LHCN-M2 (cell line): ENCODE measurements at regions not wholly inside any gene's neighbourhood (a gene's known extent, or its start where the extent isn't known, plus 50 kb on each side); places are given as distances from the start of the nearest gene placed in this dataset.

Experiments
- DNase-seq: peaks from one replicate; pipeline ENCODE4 v3.0.0-alpha.2; 2012; ENCODE audit warnings: low read depth

- DNase-seq: no peak
Observed at GRCh38 chr18:8965398-8965797, 137.1 kb upstream of the NDUFV2 start.

- no peak for DNase-seq
Observed at GRCh38 chr18:8966821-8967220, 135.7 kb upstream of the NDUFV2 start.

GRCh38 chr18:8967573-8967972 lies 134.9 kb upstream of the NDUFV2 start:
- no peak for DNase-seq

- DNase-seq: no peak
Observed at GRCh38 chr18:8969639-8970390, 132.7 kb upstream of the NDUFV2 start.

- no peak for DNase-seq
Observed at GRCh38 chr18:8970843-8971242, 131.7 kb upstream of the NDUFV2 start.

- no peak for DNase-seq
Observed at GRCh38 chr18:8972116-8972515, 130.4 kb upstream of the NDUFV2 start.

- no peak for DNase-seq
Observed at GRCh38 chr18:8974279-8974678, 128.2 kb upstream of the NDUFV2 start.

GRCh38 chr18:8974696-8975095 lies 127.8 kb upstream of the NDUFV2 start:
- no peak for DNase-seq

GRCh38 chr18:8975624-8976023 lies 126.9 kb upstream of the NDUFV2 start:
- DNase-seq: no peak

- DNase-seq: no peak
Observed at GRCh38 chr18:8976606-8977005, 125.9 kb upstream of the NDUFV2 start.

GRCh38 chr18:8977166-8977565 lies 125.3 kb upstream of the NDUFV2 start:
- DNase-seq: no peak

- DNase-seq: no peak
Observed at GRCh38 chr18:8977701-8978100, 124.8 kb upstream of the NDUFV2 start.

- DNase-seq: no peak
Observed at GRCh38 chr18:8978394-8978793, 124.1 kb upstream of the NDUFV2 start.

- DNase-seq: no peak
Observed at GRCh38 chr18:8979258-8979988, 123.1 kb upstream of the NDUFV2 start.

GRCh38 chr18:8980496-8980895 lies 122.0 kb upstream of the NDUFV2 start:
- no peak for DNase-seq

GRCh38 chr18:8980918-8981317 lies 121.6 kb upstream of the NDUFV2 start:
- DNase-seq: no peak

GRCh38 chr18:8982416-8983183 lies 119.9 kb upstream of the NDUFV2 start:
- DNase-seq: peak; percentile 64

- no peak for DNase-seq
Observed at GRCh38 chr18:8983195-8983594, 119.3 kb upstream of the NDUFV2 start.

- DNase-seq: no peak
Observed at GRCh38 chr18:8984131-8984721, 118.3 kb upstream of the NDUFV2 start.

- peak; percentile 58 for DNase-seq
Observed at GRCh38 chr18:8987241-8987640, 115.3 kb upstream of the NDUFV2 start.

GRCh38 chr18:8988260-8988871 lies 114.1 kb upstream of the NDUFV2 start:
- peak; percentile 60 for DNase-seq

- DNase-seq: no peak
Observed at GRCh38 chr18:8989017-8989416, 113.5 kb upstream of the NDUFV2 start.
